Inferior parietal cortex (tissue), 1 donor: ENCODE measurements at regions not wholly inside any gene's neighbourhood (a gene's known extent, or its start where the extent isn't known, plus 50 kb on each side); places are given as distances from the start of the nearest gene placed in this dataset.

Source experiments
- DNase-seq: peaks from one replicate; pipeline ENCODE4 v3.0.0-alpha.2; 2016; ENCODE audit errors: extremely low spot score

DNA sequence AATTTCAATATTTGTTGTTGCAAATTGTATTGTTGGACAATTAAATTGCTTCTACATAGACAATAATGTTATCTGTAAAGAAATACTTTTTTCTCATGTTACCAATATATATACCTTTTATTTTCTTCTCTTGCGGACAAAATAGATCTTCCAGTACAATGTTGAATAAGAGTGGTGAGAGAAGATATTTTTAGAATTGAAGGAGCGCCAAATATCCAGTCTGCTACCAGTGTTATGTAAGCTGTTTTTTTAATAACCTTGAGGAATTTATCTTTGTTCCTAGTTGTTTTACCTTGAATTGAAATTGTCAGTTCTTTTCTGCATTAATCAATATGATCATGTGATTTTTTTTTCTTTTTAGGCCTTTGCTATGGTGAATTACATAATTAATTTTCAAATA lies 1702.5 kb upstream of the RAG2 start:
- no peak for DNase-seq

DNA sequence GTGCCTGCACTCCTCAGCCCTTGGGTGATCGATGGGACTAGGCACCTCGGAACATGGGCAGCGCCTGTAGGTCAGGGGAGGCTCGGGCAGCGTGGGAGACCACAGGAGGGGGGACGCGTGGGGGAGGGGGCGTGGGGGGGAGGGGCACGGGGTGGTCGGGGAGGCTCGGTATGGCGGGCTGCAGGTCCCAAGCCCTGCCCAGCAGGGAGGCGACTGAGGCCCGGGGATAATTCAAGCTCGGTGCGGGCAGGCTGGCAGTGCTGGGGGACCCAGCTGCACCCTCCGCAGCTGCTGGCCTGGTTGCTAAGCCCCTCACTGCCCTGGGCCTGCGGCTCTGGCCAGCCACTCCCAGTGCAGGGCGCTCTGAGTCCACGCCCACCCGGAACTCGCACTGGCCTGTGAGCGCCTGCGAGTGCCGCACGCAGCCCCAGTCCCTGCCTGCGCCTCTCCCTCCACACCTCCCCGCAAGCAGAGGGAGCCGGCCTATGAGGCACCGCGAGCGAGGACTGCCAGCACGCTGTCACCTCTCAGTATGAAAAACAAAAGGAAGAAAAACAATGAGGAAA lies 1698.3 kb upstream of the RAG2 start:
- DNase-seq: no peak

DNA sequence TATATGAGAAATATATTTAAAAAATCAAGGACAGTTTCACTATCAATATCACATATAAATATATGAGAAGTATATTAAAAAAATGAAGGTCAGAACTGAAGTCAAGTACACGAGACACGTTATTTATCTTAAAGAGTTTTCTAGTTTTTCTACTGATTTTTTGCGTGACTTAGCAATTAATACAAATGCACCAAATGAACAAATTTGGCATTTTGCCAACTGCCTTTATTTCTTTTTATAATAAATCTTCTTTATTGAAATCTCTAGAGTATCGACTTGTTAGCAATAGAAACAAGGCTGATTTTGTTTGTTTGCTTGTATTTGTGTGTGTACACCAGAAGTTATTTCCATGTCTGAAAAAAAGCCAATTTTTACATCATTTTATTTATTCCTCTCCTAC lies 1684.7 kb upstream of the RAG2 start:
- DNase-seq: no peak

DNA sequence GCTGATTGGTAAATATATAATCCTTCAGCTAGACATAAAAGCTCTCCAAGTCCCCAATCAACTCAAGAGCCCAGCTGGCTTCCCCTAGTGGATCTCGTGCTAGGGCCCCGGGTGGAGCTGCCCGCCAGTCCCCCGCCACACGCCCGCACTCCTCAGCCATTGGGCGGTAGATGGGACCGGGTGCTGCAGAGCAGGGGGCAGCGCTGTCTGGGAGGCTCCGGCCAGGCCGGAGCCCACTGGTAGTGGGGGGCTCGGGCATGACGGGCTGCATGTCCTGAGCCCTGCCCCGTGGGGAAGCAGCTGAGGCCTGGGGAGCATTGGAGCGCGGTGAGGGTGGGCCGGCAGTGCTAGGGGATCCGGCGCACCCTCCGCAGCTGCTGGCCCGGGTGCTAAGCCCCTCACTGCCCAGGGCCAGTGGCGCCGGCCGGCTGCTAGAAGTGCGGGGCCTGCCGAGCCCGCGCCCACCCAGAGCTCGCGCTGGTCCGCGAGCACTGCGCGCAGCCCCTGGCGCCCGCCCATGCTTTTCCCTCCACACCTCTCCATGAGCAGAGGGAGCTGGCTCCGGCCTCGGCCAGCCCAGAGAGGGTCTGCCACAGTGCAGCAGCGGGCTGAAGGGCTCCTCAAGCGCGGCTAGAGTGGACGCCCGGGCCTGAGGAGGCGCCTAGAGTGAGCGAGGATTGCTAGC lies 1680.6 kb upstream of the RAG2 start:
- DNase-seq: no peak

DNA sequence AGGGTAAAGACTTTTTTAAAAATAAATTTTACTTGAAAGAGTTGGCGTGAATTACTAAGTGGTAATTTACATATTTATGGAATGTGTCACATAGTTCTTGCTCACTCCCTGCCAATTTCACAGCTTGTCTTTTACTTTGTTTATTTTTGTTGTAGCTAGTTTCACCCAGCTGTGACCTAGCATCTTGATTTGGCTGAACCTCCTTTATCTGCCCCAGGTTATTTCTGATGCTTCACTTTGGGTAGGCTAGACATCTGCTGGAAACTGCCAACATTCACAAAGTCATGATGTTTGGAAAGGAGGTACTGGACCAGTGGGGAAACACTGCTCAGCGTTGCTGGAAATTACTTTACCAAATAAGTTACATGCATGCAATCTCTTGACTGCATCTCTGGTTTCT lies 1676.0 kb upstream of the RAG2 start:
- DNase-seq: no peak

DNA sequence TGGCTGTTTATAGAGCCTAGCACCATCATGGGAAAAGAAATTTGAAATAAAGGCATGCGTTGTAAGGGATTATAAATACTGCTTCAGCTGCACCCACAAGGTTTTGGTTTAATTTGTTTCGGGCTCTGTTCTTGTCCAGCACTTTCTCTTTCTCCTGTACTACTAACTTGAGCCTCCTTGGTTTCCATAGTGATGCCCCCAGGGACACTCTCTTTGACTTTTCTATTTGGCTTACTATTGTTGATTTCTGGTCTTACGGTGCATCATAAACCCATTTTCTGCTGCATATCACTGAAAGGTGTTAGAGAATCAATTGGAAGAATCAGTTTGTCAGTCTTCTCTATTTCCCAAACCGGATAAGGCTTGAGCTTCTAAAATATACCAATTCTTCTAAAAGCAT lies 1674.3 kb upstream of the RAG2 start:
- no peak for DNase-seq

DNA sequence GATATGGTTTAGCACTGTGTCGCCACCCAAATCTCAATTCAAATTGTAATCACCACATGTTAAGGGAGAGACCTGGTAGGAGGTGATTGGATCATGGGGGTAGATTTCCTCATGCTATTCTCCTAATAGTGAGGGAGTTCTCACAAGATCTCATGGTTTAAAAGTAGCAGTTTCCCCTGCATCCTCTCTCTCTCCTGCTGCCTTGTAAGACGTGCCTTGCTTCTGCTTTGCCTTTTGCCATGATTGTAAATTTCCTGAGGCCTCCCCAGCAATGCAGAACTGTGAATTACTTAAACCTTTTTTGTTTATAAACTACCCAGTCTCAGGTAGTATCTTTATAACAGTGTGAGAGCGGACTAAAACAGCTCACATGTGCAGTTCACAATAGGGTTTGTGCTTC lies 1668.7 kb upstream of the RAG2 start:
- no peak for DNase-seq

DNA sequence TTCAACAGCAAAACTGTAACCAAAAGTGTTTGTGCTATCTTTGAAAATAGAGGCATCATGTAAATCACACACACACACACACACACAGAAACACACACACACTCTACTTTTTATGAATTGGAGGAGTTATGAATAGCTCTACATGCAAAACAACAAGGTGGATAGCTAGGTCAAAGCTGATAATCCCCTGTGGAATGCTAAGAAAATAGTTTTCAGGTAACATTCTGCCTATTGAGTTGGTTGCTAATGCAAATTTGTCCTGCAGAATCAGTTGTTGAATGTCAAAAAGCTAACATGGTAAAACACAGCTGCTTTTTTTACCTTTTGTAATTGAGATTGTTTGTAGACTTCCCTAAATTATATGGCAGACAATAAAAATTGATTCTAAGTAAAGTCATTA lies 1658.4 kb upstream of the RAG2 start:
- DNase-seq: no peak

DNA sequence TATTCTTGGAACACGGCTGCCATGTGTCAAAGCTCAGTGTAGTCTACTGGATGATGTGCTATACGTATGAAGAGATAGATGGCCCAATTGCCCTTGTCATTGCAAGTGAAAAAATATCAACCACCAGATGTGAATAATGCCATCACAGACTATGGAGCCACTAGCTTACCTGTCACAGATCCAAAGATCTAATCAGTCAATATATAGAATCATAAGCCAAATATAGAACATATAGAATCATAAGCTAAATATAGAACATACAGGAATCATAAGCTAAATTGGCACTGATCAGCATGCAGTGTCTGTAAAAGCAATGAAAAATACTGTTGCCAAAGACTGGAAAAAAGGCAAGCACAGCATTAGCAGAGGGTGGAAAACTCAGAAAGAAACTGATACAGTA lies 1656.9 kb upstream of the RAG2 start:
- no peak for DNase-seq

DNA sequence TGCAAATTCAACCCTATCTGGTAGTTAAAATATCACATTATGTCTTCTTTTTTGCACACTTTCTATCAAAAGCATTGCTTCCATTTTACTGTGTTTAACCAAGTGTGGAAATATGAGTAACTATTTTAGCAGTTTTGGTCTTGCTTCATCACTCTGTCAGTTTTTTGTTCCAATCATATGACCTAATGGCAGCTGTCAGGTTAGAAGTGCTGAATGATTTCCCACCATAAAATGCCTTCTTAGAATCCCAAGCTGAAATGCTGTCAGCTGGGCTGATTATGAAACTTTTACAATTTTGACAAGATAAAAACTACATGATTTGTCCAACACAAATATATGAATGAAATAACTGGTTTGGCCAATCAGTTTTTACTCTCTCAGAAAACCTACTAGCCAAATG lies 1654.6 kb upstream of the RAG2 start:
- DNase-seq: no peak

DNA sequence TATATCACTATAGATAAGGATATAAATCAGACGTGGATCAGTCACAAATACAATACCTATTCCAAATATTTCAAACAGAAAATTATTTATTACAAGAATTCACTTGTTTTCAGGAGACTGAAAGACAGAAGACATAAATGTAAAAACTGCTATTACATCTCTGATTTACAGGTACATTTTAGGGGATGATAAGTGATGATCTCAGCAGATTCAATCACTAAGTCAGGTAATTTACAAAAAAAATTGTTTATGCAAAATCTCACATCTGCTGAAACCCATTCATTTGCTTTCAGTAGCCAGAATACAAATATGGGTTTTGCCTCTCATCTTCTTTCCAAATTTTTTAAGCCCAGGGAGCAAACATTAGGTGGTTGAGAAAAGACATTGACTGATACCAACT lies 1648.4 kb upstream of the RAG2 start:
- no peak for DNase-seq

DNA sequence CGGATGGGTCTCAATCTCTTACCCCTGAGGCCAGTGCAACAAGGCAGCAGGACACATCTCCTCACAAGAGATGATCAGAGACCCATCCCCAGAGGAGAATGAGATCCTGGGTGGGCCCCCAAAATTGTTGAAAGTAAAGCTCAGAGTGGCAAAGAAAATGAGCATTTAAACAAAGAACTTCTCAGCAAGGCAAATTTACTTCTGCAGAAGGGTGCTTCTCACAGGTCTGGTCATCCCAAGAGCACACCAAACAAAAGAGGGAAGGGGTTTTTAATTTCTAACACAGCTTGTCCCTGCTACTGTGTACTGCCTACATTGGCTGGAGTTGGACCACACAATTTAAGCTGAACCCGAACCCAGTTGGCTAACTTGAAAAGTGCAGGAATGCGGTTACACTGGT lies 1628.6 kb upstream of the RAG2 start:
- no peak for DNase-seq

DNA sequence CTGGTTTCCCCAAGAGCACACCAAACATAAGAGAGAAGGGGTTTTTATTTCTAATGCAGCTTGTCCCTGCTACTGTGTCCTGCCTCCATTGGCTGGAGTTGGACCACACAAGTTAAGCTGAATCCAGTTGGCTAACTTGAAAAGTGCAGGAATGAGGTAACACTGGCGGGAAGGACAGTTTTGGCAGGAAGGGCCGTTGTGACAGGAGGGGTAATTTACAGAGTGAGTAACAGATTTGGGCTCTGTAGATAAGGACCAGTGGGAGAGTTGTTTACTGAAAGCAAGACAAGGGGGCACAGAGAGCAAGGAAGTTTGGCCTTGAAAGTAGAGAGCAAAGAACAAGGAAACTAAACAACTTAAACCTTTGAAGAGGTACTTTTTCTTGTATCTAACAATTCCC lies 1623.3 kb upstream of the RAG2 start:
- DNase-seq: no peak

DNA sequence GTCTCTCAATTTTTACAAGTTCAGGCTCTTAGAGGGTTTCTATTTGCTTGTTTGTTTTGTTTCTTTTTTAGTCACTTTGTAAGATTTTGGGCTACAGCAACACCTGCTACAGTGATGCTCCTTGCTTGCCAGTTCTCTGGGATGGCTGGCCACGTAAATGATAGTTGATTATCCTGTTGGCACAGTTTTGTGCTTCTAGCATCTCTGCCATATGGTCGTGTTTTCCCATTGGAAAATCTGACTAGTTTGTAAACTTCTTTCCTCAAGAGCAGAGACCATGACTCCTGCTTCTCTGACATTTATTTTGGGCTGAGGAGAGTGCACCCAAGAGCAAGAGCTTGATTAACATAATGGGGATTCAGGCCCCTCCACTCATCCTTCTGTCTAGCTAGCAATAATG lies 1621.6 kb upstream of the RAG2 start:
- no peak for DNase-seq

DNA sequence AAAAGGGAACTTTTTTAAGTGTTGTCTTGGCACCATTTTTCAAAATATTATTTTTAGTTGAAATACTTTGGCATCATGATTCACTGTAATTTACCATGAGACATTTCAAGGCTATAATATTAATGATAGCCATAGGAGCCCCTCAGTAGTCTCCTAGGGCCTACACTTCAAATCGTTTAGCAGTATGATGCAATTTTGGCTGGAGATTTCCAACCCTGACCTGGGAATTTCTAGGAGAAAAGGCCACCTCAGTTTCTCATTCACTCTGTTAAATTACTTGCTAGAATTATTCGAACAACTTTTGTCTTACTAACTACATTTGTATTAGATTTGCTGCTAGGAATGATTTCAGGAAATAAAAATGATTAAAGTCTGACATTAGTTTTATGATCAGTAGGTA lies 1610.9 kb upstream of the RAG2 start:
- DNase-seq: no peak

DNA sequence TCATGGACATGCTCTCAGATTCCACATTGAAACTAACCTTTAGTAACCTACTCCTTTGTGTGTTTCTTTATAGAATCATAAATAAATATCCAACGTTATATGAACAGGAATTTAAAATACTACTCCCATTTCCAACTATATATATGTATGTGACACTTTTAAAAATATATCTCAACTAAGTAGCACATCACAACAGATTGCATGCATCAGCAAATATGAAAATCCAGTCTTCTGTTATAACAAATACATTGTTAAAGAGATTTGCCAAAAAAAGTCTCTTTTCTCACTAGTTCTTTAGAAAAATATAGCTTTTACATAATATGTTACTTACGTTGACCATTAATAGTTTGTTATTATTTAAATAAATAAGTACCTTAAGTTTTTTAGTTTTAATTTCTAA lies 1608.6 kb upstream of the RAG2 start:
- no peak for DNase-seq

DNA sequence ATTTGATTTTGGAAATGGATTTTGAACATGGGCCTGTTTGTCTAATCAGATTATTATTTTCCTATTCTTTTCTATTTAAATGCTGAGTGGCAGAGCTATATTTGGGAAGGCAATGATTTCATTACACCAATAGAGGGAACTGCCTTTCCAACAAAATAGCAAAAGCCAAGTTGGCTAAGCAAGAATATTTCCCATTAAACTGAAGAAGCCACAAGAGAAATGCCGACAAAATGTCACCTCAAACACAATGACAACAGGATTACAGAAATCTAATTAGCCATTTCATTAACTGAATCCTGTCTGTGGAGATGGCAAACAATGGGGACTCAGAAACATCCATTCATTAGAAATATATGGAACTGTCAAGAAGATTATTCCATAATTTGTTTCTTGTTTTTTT lies 1593.1 kb upstream of the RAG2 start:
- no peak for DNase-seq

DNA sequence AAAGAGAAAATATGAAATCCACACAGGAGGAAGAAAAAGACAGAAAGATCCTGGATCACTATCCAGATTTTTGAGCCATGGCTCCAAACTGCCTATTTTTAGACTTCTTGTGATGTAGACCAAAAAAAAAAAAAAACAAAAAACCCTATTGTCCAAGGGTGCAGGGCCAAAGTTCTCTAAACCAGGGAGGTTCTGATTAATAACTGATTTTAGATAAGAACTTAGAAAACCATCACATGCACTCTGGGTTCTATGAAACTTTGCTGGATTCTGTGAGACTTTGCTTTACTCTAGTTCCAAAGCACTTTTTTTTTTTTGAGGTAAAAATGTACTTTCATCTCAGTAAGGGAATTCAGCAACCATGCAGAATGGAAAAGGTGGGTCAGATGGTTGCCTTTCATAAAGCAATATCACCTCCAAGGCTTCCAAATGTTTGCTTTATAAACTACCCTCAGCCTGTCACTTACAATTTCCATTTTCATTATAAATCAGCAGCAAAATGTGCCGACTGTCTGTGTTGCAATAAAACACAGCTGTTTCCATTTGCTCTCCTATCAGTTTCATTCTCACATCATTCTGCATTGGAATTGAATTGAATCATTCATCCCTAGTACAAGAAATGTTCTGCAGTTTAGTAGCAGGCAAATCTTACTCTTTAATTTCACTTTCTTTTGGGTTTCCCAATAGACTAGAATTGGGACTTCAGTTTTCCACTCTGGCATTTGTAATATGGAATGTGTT lies 1584.3 kb upstream of the RAG2 start:
- no peak for DNase-seq

DNA sequence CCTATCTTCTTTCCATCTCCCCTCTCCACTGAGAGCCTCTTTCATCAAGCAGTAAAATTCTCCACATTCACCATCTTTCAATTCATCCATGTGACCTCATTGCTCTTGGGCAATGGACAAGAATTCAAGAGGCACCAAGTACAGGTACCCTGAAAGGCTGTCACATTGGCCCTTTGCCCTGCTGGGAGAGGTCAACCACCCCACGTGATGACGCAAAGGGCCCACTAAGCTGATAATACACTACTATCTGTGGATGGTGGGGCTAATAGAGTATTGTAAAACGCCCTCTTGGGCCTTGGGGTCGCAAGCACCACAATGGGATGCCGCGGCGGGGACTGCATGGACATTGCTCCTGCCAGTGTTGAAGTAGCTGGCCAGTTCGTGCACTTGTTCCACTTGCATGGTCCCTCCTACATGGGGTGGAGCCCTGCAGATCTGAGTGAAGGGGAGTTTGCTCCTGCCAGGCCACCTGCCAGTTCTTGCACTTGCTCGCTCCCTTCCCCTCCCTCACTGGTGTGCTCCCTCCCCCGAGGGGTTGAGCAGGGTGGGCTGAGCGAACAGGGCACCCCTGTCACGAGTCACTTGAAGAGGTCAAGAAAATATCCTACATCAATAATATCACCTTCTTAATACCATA lies 1578.8 kb upstream of the RAG2 start:
- DNase-seq: no peak

DNA sequence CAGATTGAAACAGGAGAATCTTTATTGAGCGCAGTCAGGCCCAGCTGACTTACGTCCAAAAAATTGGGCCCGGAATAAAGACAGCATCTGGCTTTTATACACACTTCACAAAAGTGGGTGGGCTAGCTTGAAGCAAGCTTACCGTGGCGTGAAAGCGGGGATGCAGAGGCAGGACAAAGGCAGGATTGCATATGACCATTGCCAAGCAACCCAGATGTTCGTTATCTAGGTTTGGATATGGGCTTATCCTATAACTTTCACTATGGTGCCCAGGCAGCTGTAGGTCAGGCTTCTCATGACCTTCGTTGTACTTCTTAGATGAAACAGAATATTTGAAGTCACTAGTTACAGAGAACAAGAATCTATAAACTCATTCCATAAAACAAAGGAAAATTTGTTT lies 1575.6 kb upstream of the RAG2 start:
- DNase-seq: no peak

DNA sequence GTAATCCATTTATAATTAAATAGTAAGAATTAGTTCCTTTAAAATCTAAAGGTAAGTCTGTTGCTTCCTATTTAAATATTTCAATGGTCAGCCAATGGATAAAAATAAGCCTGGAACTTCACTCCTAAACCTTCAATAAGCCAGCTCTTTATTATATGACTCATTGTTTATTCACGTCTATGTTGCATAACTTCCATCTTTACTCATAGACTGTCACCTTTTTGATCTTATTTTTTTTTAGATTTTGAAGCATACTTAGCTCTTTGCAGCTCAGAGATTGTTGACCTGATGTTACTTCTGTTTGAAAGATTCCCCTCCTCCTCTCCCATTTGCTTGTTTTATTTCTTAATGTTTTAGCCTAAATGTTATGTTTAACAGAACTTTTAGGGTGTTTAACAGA lies 1571.2 kb upstream of the RAG2 start:
- no peak for DNase-seq

DNA sequence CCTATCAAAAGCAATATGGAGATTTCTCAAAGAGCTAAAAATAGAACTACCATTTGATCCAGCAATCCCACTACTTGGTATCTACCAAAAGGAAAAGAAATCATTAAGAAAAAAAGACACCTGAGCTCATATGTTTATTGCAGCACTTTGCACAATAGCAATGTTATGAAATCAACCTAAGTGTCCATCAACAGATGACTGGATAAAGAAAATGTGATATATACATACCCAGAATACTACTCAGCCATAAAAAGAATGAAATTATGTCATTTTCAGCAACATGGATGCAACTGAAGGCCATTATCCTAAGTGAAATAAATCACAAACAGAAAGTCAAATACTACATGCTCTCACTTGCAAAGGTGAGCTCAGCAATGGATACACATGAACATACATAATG lies 1565.5 kb upstream of the RAG2 start:
- DNase-seq: no peak

DNA sequence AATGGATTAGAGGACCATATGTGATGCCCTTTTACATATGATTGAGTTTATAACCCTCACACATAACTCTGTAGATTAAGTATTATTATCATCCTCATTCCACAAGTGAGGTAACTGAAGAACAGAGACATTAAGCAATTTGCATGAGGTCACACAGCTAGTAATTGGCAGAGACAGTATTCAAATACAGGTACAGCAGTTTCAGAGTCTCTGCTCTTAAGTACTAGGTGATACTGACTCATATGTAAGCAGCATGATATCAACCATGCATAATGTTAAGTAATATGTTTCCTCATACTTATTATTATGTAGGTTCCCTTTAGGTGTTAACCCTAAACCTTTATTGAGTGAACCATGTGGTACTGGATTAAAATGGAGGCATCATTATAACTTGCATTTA lies 1562.4 kb upstream of the RAG2 start:
- no peak for DNase-seq
